HCT116 (cell line): ENCODE measurements at regions not wholly inside any gene's neighbourhood (a gene's known extent, or its start where the extent isn't known, plus 50 kb on each side); places are given as distances from the start of the nearest gene placed in this dataset.

ENCODE experiments used
- ATAC-seq: fragments of 200-7000 bp; cut with Tn5 transposase; 2 replicates; pipeline ENCODE4 v1.9.1; 2020; ENCODE audit warnings: mild to moderate bottlenecking, moderate library complexity
- BruUV-seq: library from RNA; stranded (reverse); fragments of 400-500 nt; replicated peaks from 2 replicates; lab custom pipeline; 2021; lab: Mats Ljungman, UMichigan
- CTCF ChIA-PET: fragments of 300-600 bp; sonication (Branson Sonifier 250); formaldehyde crosslinking; loops from one replicate; lab custom pipeline; 2021; ENCODE audit warnings: antibody characterized with exemption; lab: Charles Lee
- POLR2A ChIA-PET: fragments of 300-600, 350-600 bp; sonication (Branson Sonifier 250); formaldehyde crosslinking; loops from one replicate; lab custom pipeline; 2021; ENCODE audit warnings: antibody characterized with exemption; lab: Charles Lee
- RAD21 ChIA-PET, 2 experiments: fragments of 300-600 bp; sonication (Branson Sonifier 250); formaldehyde crosslinking; loops; one replicate each; lab custom pipeline; 2023; ENCODE audit warnings: low total read pairs in 2 of 2; ENCODE audit not compliant: uncharacterized antibody in 2 of 2, unreplicated experiment in 2 of 2, low non-redundant PET in 1 of 2; lab: Charles Lee
- DNase-seq: peaks from one replicate; pipeline ENCODE4 v3.0.0-alpha.2; 2010; ENCODE audit warnings: low read depth, low spot score
- H2AFZ ChIP-seq: fragments of 200-600 bp; shearing (Covaris generic), sonication (generic); 2 replicates; pipeline ENCODE4 v1.6.1; 2017; ENCODE audit warnings: low read depth, mixed run types, mixed read lengths, antibody characterized with exemption, low read length; ENCODE audit not compliant: poor library complexity, severe bottlenecking
- H3K27ac ChIP-seq: 2 replicates; pipeline ENCODE4 v1.5.1; 2012; ENCODE audit warnings: low read depth, low read length
- H3K27me3 ChIP-seq: fragments of 200-600 bp; sonication (generic); 2 replicates; pipeline ENCODE4 v1.6.1; 2016; ENCODE audit warnings: mixed run types, low read length, mixed read lengths; ENCODE audit not compliant: insufficient read depth
- H3K36me3 ChIP-seq, 2 experiments: fragments of 200-500 bp in 1 of 2; fragments of 200-600 bp in 1 of 2; sonication (Bioruptor generic) in 1 of 2; sonication (generic) in 1 of 2; 2 replicates each; pipeline versions ENCODE4 v1.5.1 to v1.6.1; 2014 to 2016; ENCODE audit warnings: low read length in 2 of 2, inconsistent platforms in 1 of 2, mixed read lengths in 1 of 2, mixed run types in 1 of 2; ENCODE audit not compliant: insufficient read depth in 2 of 2, control insufficient read depth in 1 of 2
- H3K4me1 ChIP-seq, 2 experiments: fragments of 200-600 bp in 1 of 2; sonication (generic) in 1 of 2; 2 replicates each; pipeline versions ENCODE4 v1.5.1 to v1.6.1; 2012 to 2017; ENCODE audit warnings: low read length in 2 of 2, inconsistent platforms in 1 of 2, mild to moderate bottlenecking in 1 of 2, mixed read lengths in 1 of 2, mixed run types in 1 of 2, moderate library complexity in 1 of 2; ENCODE audit not compliant: insufficient read depth in 2 of 2, control insufficient read depth in 1 of 2
- H3K4me2 ChIP-seq: fragments of 200-600 bp; sonication (generic); 2 replicates; pipeline ENCODE4 v1.6.1; 2017; ENCODE audit warnings: mixed run types, low read length, mixed read lengths
- H3K4me3 ChIP-seq, 2 experiments: fragments of 200-600 bp in 1 of 2; sonication (generic) in 1 of 2; replicated peaks in 1 of 2; 2 replicates each; pipeline ENCODE4 v1.5.1; 2011 to 2016; ENCODE audit warnings: low read length in 2 of 2, control low read depth in 1 of 2, low read depth in 1 of 2, mild to moderate bottlenecking in 1 of 2, mixed read lengths in 1 of 2, mixed run types in 1 of 2
- H3K79me2 ChIP-seq: fragments of 200-600 bp; sonication (generic); 2 replicates; pipeline ENCODE4 v1.6.1; 2017; ENCODE audit warnings: mild to moderate bottlenecking, mixed run types, low read length, moderate library complexity, mixed read lengths; ENCODE audit not compliant: insufficient read depth
- H3K9ac ChIP-seq: fragments of 200-600 bp; sonication (generic); 2 replicates; pipeline ENCODE4 v1.6.1; 2016; ENCODE audit warnings: low read length, mixed read lengths
- H3K9me2 ChIP-seq: fragments of 200-600 bp; sonication (generic), shearing (Covaris generic); 2 replicates; pipeline ENCODE4 v1.6.1; 2017; ENCODE audit warnings: mixed run types, mild to moderate bottlenecking, moderate library complexity; ENCODE audit not compliant: insufficient read depth
- H3K9me3 ChIP-seq, 2 experiments: fragments of 200-500 bp in 1 of 2; fragments of 200-600 bp in 1 of 2; sonication (Bioruptor generic) in 1 of 2; sonication (generic) in 1 of 2; 2 replicates each; pipeline ENCODE4 v1.6.1; 2014 to 2017; ENCODE audit warnings: low read length in 2 of 2, mixed read lengths in 2 of 2, inconsistent platforms in 1 of 2, low read depth in 1 of 2, mild to moderate bottlenecking in 1 of 2, mixed run types in 1 of 2, moderate library complexity in 1 of 2; ENCODE audit not compliant: control insufficient read depth in 1 of 2, insufficient read depth in 1 of 2
- H4K20me1 ChIP-seq: fragments of 200-600 bp; sonication (generic), shearing (Covaris generic); 2 replicates; pipeline ENCODE4 v1.6.1; 2017; ENCODE audit warnings: mixed run types, mild to moderate bottlenecking, moderate library complexity; ENCODE audit not compliant: insufficient read depth
- CBX3 ChIP-seq: IDR thresholded peaks from 2 replicates; pipeline ENCODE4 v1.6.1; 2012; ENCODE audit warnings: low read depth
- FOSL1 ChIP-seq: IDR thresholded peaks from 2 replicates; pipeline ENCODE4 v1.6.1; 2012; ENCODE audit warnings: low read depth
- JUND ChIP-seq: IDR thresholded peaks from 2 replicates; pipeline ENCODE4 v1.6.1; 2012
- POLR2AphosphoS5 ChIP-seq: IDR thresholded peaks from 2 replicates; pipeline ENCODE4 v1.6.1; 2011; ENCODE audit warnings: mild to moderate bottlenecking, low read depth, low read length, moderate library complexity
- SP1 ChIP-seq: IDR thresholded peaks from 2 replicates; pipeline ENCODE4 v1.6.1; 2012; ENCODE audit warnings: low read depth
- TCF7L2 ChIP-seq: IDR thresholded peaks from 2 replicates; pipeline ENCODE4 v1.7.0; 2011; ENCODE audit warnings: borderline replicate concordance, inconsistent platforms; ENCODE audit not compliant: insufficient read depth, insufficient read length; ENCODE audit errors: extremely low read depth
- ZFX ChIP-seq: fragments of 450-650 bp; IDR thresholded peaks from 2 replicates; pipeline ENCODE4 v1.6.1; 2017
- intact Hi-C: fragments of 100-400 bp; cut with micrococcal nuclease; formaldehyde crosslinking; loops from 2 replicates; pipeline ENCODE4 v1.10.0; 2022
- TF ChIP-seq, protein P1 (sequence below), 3 experiments: fragments of 200-600 bp in 1 of 3; sonication (generic) in 1 of 3; IDR thresholded peaks in 2 of 3; conservative IDR thresholded peaks in 1 of 3; 2 replicates each; pipeline ENCODE4 v1.5.1; 2012 to 2017; ENCODE audit warnings: low read depth in 2 of 3, low read length in 2 of 3, antibody characterized with exemption in 1 of 3, borderline replicate concordance in 1 of 3, control low read depth in 1 of 3, mild to moderate bottlenecking in 1 of 3, mixed read lengths in 1 of 3, mixed run types in 1 of 3, moderate library complexity in 1 of 3; ENCODE audit not compliant: insufficient read depth in 1 of 3
- TF ChIP-seq, protein P2 (sequence below): IDR thresholded peaks from 2 replicates; pipeline ENCODE4 v1.6.1; 2011; ENCODE audit warnings: mild to moderate bottlenecking, low read length, moderate library complexity; ENCODE audit not compliant: insufficient replicate concordance; ENCODE audit errors: extremely low read depth

DNA sequence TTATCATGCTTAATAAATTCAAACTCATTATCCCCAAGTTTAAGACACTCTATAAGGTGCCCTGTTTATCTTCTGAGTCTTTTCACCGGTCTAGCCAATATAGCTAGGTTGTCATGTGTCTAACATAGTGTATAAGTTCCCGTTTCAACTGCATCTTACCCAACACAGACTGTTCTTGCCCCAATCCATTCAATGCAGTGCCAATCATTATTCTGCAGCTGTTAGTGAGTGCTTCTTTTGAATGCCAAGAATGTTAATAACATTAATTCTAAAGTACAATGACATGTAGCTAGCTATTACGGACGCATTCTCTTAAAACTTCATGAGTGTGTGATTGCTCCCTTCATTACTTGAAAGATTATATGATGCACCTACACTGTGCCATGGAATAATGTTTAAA is 646.4 kb upstream of the NR2F2 start:
- Histone ChIP-seq H2AFZ (peak overlapping the region; percentile 85), H3K36me3 (no peaks in the 10 kb centered on the region), H3K9me2 (no peaks in the 10 kb centered on the region), H3K27me3 (no peaks in the 10 kb centered on the region), H3K4me3 (no peak overlapping the region), H4K20me1 (no peaks in the 10 kb centered on the region), H3K4me1 (peaks cover 0 to 14% of the 10 kb centered on the region in 2 experiments; a peak in 2 of 4 replicates), H3K27ac (no peak overlapping the region), H3K9ac (no peak overlapping the region), H3K79me2 (no peaks in the 10 kb centered on the region), H3K4me2 (no peak overlapping the region), H3K9me3 (no peaks in the 10 kb centered on the region)
- TF ChIP-seq SP1 (no peak), JUND (no peak), FOSL1 (no peak), ZFX (no peak), CBX3 (no peak), TCF7L2 (no peak), POLR2AphosphoS5 (no peak)
- TF ChIP-seq, protein P1, sequence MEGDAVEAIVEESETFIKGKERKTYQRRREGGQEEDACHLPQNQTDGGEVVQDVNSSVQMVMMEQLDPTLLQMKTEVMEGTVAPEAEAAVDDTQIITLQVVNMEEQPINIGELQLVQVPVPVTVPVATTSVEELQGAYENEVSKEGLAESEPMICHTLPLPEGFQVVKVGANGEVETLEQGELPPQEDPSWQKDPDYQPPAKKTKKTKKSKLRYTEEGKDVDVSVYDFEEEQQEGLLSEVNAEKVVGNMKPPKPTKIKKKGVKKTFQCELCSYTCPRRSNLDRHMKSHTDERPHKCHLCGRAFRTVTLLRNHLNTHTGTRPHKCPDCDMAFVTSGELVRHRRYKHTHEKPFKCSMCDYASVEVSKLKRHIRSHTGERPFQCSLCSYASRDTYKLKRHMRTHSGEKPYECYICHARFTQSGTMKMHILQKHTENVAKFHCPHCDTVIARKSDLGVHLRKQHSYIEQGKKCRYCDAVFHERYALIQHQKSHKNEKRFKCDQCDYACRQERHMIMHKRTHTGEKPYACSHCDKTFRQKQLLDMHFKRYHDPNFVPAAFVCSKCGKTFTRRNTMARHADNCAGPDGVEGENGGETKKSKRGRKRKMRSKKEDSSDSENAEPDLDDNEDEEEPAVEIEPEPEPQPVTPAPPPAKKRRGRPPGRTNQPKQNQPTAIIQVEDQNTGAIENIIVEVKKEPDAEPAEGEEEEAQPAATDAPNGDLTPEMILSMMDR (IDR thresholded peaks at IDR 0.05 in 2 of 3, conservative IDR thresholded peaks at IDR 0.05 in 1 of 3; ENCODE audit: borderline replicate concordance in 1 of 3, insufficient read depth in 1 of 3, low read depth in 2 of 3, low read length in 2 of 3), result no peak
- TF ChIP-seq, protein P2, sequence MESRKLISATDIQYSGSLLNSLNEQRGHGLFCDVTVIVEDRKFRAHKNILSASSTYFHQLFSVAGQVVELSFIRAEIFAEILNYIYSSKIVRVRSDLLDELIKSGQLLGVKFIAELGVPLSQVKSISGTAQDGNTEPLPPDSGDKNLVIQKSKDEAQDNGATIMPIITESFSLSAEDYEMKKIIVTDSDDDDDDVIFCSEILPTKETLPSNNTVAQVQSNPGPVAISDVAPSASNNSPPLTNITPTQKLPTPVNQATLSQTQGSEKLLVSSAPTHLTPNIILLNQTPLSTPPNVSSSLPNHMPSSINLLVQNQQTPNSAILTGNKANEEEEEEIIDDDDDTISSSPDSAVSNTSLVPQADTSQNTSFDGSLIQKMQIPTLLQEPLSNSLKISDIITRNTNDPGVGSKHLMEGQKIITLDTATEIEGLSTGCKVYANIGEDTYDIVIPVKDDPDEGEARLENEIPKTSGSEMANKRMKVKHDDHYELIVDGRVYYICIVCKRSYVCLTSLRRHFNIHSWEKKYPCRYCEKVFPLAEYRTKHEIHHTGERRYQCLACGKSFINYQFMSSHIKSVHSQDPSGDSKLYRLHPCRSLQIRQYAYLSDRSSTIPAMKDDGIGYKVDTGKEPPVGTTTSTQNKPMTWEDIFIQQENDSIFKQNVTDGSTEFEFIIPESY, result no peak
- RAD21 ChIA-PET, result no interaction called here
- POLR2A ChIA-PET, result no interaction called here
- DNase-seq, result no peak
- ATAC-seq, result no peak
- CTCF ChIA-PET, result no interaction called here
- intact Hi-C loops, result no loop called here
- BruUV-seq, result no TSS peak
